LNCAP (cell line): ENCODE measurements at regions not wholly inside any gene's neighbourhood (a gene's known extent, or its start where the extent isn't known, plus 50 kb on each side); places are given as distances from the start of the nearest gene placed in this dataset.

ENCODE experiments used
- TF ChIP-seq, protein P1 (sequence below): fragments of 450-650 bp; IDR thresholded peaks from 2 replicates; pipeline ENCODE4 v1.5.1; 2017; ENCODE audit warnings: mild to moderate bottlenecking

DNA sequence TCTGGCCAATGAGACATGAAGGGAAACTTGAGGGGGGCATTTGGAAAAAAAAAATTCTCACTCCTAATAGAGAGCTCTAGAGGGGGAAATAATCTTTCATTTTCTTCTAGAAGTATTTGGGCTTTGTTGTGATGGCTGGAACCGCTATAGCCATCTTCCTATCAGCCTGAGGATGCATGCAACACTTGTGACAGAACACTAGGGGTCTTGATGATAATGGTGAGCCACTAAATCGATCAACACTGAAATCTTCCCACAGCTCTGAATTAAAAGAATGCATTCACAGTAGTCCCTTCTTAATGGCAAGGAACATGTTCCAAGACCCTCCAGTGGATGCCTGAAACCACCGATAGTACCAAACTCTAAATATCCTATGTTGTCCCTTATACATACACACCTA lies 325.3 kb downstream of the LNPK start:
- TF ChIP-seq, protein P1, sequence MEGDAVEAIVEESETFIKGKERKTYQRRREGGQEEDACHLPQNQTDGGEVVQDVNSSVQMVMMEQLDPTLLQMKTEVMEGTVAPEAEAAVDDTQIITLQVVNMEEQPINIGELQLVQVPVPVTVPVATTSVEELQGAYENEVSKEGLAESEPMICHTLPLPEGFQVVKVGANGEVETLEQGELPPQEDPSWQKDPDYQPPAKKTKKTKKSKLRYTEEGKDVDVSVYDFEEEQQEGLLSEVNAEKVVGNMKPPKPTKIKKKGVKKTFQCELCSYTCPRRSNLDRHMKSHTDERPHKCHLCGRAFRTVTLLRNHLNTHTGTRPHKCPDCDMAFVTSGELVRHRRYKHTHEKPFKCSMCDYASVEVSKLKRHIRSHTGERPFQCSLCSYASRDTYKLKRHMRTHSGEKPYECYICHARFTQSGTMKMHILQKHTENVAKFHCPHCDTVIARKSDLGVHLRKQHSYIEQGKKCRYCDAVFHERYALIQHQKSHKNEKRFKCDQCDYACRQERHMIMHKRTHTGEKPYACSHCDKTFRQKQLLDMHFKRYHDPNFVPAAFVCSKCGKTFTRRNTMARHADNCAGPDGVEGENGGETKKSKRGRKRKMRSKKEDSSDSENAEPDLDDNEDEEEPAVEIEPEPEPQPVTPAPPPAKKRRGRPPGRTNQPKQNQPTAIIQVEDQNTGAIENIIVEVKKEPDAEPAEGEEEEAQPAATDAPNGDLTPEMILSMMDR, result no peak

DNA sequence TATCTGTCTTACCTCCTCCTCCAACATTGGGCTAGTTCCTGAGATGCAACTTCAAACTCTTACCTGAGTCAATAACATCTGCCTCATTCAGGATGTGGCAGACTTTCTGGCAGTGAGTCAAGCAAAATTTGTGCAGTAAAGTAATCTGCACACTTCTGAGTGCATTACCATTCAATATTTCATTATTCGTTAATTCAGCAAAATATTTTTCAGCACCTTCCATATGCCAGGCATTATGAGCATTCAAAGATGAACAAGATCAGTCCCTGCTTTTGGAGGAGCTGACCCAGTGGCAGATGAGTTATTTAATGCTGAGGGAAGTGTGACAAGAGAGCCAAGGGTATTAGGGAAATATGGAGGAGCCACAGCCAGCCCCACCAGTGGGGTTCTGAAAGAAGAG lies 339.7 kb downstream of the LNPK start:
- TF ChIP-seq, protein P1, result no peak

DNA sequence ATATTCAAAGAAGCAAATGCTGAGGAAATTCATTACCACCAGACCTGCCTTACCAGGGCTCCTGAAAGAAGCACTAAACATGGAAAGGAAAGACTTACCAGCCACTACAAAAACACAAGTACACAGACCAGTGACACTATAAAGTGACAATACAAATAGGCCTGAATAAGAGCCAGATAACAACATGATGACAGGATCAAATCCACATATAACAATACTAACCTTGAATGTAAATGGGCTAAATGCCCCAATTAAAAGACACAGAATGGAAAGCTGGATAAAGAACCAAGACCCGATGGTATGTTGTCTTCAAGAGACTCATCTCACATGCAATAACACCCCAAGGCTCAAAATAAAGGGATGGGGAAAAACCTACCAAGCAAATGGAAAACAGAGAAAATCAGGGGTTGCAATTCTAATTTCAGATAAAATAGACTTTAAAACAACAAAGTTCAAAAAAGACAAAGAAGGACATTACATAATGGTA lies 353.4 kb downstream of the LNPK start:
- TF ChIP-seq, protein P1, result no peak

DNA sequence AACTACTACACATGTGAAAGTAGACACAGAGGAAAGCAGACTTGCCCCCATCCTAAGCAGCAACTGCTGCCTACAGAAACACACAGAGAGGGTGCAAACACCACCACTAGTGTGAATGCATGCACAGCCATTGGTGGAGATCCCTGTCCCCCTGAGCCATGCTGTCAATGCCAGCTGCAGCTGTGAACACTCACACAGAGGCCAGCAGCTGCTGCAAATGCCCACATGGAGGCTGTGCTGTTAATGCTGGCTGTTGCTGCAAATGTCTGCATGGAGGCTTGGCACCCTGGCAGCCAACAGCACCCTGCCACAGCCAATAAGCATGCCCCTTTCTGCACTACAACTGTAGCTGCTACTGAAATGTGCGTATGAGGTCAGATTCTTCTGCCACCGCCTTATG lies 355.0 kb downstream of the LNPK start:
- TF ChIP-seq, protein P1, result no peak

DNA sequence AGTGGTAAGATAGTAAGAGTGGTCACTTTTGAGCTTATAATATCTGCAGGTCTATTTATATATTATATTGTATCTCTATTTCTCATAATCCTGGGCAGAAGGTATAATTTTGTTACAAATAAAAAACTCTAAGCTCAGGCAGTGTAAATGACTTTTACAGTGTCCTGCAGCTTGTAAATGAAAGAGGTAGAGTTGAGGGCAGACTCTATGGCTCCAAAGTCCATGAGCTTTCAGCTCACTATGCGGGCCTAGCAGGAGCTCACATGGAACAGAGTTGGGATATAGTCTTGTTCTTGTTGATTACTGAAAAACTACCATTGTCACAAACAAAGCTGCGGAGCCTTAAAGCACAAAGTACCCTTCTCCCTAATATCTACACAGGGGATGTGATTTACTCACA lies 361.4 kb downstream of the LNPK start:
- TF ChIP-seq, protein P1, result no peak

DNA sequence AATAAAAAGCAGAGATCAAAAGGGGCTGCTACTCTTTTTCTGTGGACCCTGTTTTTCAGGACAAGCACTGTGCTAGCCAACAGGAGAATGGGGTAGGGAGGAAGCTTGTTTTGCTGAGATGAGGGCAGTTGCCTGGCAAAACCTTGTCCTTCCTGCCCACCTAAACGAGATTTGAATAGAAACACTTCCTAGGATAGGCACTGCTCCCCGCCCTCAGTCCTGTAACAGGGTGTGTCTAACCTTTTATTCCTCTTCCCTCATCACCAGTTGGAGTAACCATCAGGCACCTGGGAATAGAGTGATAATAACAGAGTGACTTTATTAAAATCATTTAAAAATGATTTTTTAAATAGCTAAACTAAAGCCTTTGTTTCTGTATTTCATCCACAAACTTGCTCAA lies 368.8 kb downstream of the LNPK start:
- TF ChIP-seq, protein P1, result no peak

DNA sequence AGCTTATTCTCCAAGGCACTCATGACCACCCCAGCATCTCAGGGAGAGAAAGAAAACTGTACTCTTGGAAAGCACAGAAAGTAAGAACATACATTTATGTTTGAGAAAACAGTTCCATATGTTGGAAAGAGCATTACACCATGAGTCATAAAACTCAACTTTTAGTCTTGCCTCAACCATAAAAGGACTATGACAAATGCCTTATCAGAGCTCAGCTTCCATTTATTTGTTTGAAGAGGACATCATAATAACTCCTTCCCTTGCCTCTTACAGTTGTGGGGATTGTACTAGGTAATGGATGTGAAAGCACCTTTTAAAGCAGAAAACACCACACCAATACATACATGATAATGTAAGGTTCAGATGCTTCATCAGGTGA lies 370.8 kb downstream of the LNPK start:
- TF ChIP-seq, protein P1, result no peak
